HG03135 (cell line): ENCODE measurements at regions not wholly inside any gene's neighbourhood (a gene's known extent, or its start where the extent isn't known, plus 50 kb on each side); places are given as distances from the start of the nearest gene placed in this dataset.

Experiments
- ATAC-seq: cut with Tn5 transposase; IDR thresholded peaks from one replicate; pipeline ENCODE4 v1.9.1; 2021; ENCODE audit warnings: mild to moderate bottlenecking, moderate library complexity; ENCODE audit not compliant: unreplicated experiment

- no peak for ATAC-seq
Observed at GRCh38 chr1:59156526-59157199, 140.2 kb upstream of the FGGY start.

- no peak for ATAC-seq
Observed at GRCh38 chr1:59158321-59158720, 138.6 kb upstream of the FGGY start.

- no peak for ATAC-seq
Observed at GRCh38 chr1:59159557-59160203, 137.2 kb upstream of the FGGY start.

DNA sequence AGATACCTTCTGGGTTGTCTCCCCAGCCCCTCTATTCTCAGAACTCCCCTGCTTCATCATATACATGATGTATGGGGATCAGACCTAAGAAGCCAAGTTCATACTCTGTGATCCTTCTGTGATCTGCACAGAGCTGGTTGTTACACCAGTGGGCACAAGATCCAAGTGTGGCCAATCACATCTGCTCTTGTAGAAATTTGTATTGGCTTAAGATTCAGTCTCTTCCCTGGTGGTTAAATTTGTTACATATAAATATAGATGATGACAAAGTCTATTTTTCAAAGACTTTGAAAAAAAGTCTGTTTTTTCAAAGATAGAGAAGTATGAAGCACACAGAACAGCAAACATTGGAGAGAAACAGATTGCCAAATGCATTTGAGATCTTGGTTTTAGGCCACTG, 135.8 kb upstream of the FGGY start:
- ATAC-seq = no peak

DNA sequence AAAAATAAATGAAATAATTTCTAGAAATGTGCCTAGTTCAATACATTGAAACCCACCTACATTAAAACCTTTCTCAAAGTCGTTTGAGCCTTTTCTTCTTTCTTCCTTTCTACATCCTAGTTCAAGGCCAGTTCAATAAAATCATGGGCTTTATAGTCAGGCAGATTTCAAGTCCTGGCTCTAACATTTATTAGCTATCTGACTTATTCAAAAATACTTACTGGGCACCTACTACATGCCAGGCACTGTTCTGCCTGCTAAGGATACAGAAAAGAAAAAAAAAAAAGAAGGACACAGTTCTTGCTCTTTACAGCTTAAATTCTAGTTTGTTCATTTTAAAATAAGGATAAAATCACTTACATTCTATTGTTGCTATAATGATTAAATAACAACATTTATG, 134.2 kb upstream of the FGGY start:
- no peak for ATAC-seq

DNA sequence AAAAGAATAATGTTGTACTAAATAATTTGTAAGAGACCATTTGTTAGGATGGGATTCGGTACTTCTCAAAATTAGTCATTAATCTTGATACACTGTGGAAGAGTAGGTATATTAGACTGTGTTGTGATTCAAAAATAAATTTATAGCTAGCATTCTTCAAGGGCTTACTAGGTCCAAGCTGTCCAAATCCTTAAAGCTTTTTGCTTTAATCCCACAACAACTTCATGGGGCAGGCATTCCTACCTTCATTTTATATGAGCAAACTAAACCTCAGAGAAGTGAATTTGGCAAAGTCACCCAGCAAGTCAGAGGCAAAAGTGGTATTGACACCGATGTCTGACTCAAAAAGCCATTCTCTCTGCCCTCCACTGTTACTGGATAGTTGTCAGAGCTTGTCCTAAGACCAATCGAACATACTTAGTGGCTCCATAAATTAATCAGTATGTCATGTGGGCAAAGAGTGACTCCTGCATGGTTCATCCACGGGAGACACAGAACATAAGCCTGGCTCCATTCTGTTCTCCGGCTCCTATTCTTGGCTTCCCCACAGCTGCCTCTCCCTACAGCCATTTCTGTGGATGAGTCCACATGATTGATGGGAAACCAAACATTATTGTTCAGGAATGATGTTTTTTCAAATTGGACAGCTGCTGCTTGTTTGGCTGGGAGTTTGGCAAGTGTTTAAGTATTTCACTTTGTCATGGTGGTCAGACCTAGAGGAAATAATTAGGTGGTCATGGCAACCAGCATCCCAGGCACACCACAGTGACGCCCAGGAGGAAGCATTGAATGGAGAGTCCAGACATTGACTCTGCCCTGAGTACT, 133.4 kb upstream of the FGGY start:
- no peak for ATAC-seq

- no peak for ATAC-seq
Observed at GRCh38 chr1:59164371-59164770, 132.5 kb upstream of the FGGY start.

GRCh38 chr1:59165353-59165752, 131.5 kb upstream of the FGGY start:
- ATAC-seq = no peak

- ATAC-seq = no peak
Observed at GRCh38 chr1:59169703-59170102, 127.2 kb upstream of the FGGY start.

DNA sequence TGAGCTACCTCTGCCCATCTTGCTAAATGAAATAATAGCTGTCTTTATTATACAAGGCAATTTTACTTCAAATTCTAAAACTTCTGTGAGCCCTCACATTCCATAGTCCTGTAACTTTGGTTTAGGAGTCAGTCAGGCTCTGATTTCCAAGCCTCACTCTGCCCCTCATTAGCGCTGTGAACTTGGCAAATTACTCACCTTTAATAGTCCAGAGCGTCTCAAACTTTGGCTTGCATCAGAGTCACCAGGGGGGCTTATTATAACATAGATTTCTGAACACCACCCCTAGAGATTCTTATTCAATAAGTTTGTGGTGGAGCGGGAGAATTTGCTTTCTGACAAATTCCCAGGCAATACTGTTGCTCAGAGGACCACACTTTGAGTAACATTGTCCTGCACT, 126.2 kb upstream of the FGGY start:
- no peak for ATAC-seq

- no peak for ATAC-seq
Observed at GRCh38 chr1:59171788-59172187, 125.1 kb upstream of the FGGY start.

DNA sequence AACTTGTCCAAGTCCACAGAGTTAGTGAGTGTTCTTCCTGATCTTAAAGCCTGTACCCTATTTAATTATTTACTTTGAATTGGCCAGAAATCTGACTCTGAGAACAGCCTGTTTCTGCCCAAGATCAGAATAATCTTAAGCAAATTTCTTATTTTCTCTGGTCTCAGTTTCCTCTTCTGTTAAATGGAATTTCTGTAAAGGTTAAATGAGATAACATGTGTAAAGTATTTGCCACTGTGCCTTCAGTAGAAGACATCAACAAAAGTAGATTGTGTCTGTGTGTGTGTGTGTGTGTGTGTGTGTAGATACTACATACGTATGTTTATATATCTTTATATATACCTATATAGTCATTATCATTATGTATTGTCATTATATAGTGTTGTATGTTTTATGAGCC, 124.2 kb upstream of the FGGY start:
- ATAC-seq = no peak

GRCh38 chr1:59173721-59174120, 123.2 kb upstream of the FGGY start:
- ATAC-seq = no peak

DNA sequence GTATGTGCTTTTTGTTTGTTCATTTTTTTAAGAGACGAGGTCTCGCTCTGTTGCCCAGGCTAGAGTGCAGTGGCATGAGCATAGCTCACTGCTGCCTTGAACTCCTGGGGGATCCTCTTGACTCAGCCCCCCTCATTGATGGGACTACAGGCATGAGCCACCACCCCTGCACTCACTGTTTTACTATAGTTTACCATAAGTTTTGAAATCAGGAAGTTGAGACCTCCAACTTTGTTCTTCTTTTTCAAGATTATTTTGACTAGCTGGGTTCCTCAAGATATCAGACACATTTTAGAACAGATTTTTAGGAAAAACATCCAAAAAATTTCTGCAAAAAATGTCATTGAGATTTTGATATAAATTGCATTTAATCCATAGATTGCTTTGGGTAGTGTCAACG, 120.4 kb upstream of the FGGY start:
- no peak for ATAC-seq

- no peak for ATAC-seq
Observed at GRCh38 chr1:59177756-59178155, 119.1 kb upstream of the FGGY start.

GRCh38 chr1:59178339-59179187, 118.3 kb upstream of the FGGY start:
- ATAC-seq = no peak

- no peak for ATAC-seq
Observed at GRCh38 chr1:59179673-59180072, 117.2 kb upstream of the FGGY start.

DNA sequence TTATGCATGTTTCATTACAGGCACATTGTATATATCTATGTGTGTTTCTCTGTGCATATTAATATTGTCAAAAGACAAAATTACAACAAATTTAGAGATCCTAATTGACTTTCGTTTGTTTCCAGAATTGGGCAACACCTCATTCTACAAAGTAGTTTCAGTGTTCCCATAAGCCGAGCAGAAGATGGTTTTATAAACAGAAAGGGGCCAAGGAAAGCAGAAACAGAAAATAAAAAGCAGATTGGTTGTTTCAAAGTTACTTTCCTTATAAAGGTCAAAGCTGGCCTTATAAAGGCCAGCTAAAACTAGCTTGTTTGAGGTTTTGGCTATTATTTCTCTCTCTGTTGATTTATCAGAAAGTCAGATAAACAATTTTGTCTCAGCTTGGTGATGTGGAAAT, 116.2 kb upstream of the FGGY start:
- no peak for ATAC-seq

- ATAC-seq = no peak
Observed at GRCh38 chr1:59183749-59184317, 113.1 kb upstream of the FGGY start.

GRCh38 chr1:59184365-59184905, 112.5 kb upstream of the FGGY start:
- ATAC-seq = no peak
